DND-41 (cell line): ENCODE measurements at regions not wholly inside any gene's neighbourhood (a gene's known extent, or its start where the extent isn't known, plus 50 kb on each side); places are given as distances from the start of the nearest gene placed in this dataset.
A peak's percentile ranks its signal among the peaks of the same experiment; 100 is the strongest.

Experiments used
- ATAC-seq: fragments of 200-7000 bp; cut with Tn5 transposase; 3 replicates; pipeline ENCODE4 v1.9.1; 2021; ENCODE audit warnings: low read depth; ENCODE audit not compliant: insufficient read depth
- DNase-seq: peaks from one replicate; pipeline ENCODE4 v3.0.0-alpha.2; 2020
- H2AFZ ChIP-seq: 2 replicates; pipeline ENCODE4 v1.6.0; 2012; ENCODE audit warnings: low read depth, low read length
- H3K27ac ChIP-seq: 2 replicates; pipeline ENCODE4 v1.5.1; 2012; ENCODE audit warnings: low read length, inconsistent platforms
- H3K27me3 ChIP-seq: fragments of 200-600 bp; sonication (generic); 2 replicates; pipeline ENCODE4 v1.6.0; 2012; ENCODE audit warnings: low read length, mild to moderate bottlenecking, inconsistent platforms; ENCODE audit not compliant: insufficient read depth, poor library complexity
- H3K36me3 ChIP-seq: 2 replicates; pipeline ENCODE4 v1.5.1; 2012; ENCODE audit warnings: low read length, inconsistent platforms; ENCODE audit not compliant: insufficient read depth
- H3K4me1 ChIP-seq: 2 replicates; pipeline ENCODE4 v1.5.1; 2012; ENCODE audit warnings: mild to moderate bottlenecking, low read length; ENCODE audit not compliant: insufficient read depth
- H3K4me2 ChIP-seq: 2 replicates; pipeline ENCODE4 v1.6.0; 2012; ENCODE audit warnings: mild to moderate bottlenecking, moderate library complexity, low read length, inconsistent platforms; ENCODE audit not compliant: insufficient read depth
- H3K4me3 ChIP-seq, 2 experiments: fragments of 200-600 bp in 1 of 2; shearing (Covaris generic) in 1 of 2; 2 replicates each; pipeline ENCODE4 v1.5.1; 2012 to 2016; ENCODE audit warnings: inconsistent platforms in 2 of 2, low read length in 2 of 2, mild to moderate bottlenecking in 2 of 2, low read depth in 1 of 2, moderate library complexity in 1 of 2
- H3K79me2 ChIP-seq: 2 replicates; pipeline ENCODE4 v1.6.0; 2012; ENCODE audit warnings: low read length, inconsistent platforms; ENCODE audit not compliant: insufficient read depth
- H3K9ac ChIP-seq: 2 replicates; pipeline ENCODE4 v1.6.0; 2012; ENCODE audit warnings: low read depth, mild to moderate bottlenecking, inconsistent platforms, low read length, moderate library complexity
- H3K9me3 ChIP-seq: 2 replicates; pipeline ENCODE4 v1.5.1; 2012; ENCODE audit warnings: low read length, moderate library complexity, mild to moderate bottlenecking, inconsistent platforms; ENCODE audit not compliant: insufficient read depth, severe bottlenecking
- H4K20me1 ChIP-seq: 2 replicates; pipeline ENCODE4 v1.6.0; 2012; ENCODE audit warnings: low read length; ENCODE audit not compliant: insufficient read depth
- CTCF ChIP-seq: IDR thresholded peaks from 2 replicates; pipeline ENCODE4 v1.5.1; 2012; ENCODE audit warnings: borderline replicate concordance, low read length, moderate library complexity, mild to moderate bottlenecking; ENCODE audit not compliant: poor library complexity, severe bottlenecking; ENCODE audit errors: extremely low read depth
- EZH2 ChIP-seq: IDR thresholded peaks from 3 replicates; pipeline ENCODE4 v1.6.1; 2012; ENCODE audit warnings: borderline replicate concordance, low read depth, mild to moderate bottlenecking, moderate library complexity, low read length, inconsistent platforms; ENCODE audit not compliant: severe bottlenecking

- no peak overlapping the region for H3K4me3 ChIP-seq
- peaks cover 44% of the 10 kb centered on the region for H3K4me1 ChIP-seq
- H4K20me1 ChIP-seq: no peaks in the 10 kb centered on the region
- H3K27ac ChIP-seq: peak overlapping the region; percentile 74
- TF ChIP-seq CTCF (no peak), EZH2 (no peak)
- ATAC-seq (no peak), DNase-seq (peak; percentile 8)
- H3K9ac ChIP-seq: peak overlapping the region; percentile 0; the same call in 1 of the 2 replicates
- no peak overlapping the region for H2AFZ ChIP-seq
- H3K79me2 ChIP-seq: no peaks in the 10 kb centered on the region
- peak overlapping the region; percentile 34 for H3K4me2 ChIP-seq
- H3K36me3 ChIP-seq: no peaks in the 10 kb centered on the region
- no peaks in the 10 kb centered on the region for H3K9me3 ChIP-seq
- no peaks in the 10 kb centered on the region for H3K27me3 ChIP-seq
Observed at GRCh38 chr2:8550937-8551621, 130.8 kb upstream of the ID2 start.

GRCh38 chr2:8551622-8552074 is 130.2 kb upstream of the ID2 start:
- Histone ChIP-seq H4K20me1 (no peaks in the 10 kb centered on the region), H3K79me2 (no peaks in the 10 kb centered on the region), H3K4me1 (peaks cover 38% of the 10 kb centered on the region), H3K36me3 (no peaks in the 10 kb centered on the region), H3K9me3 (no peaks in the 10 kb centered on the region), H2AFZ (0 out of 2 replicates have a peak overlapping the region, but pooled peaks have one; percentile 0), H3K27ac (peak overlapping the region; percentile 74), H3K4me3 (no peak overlapping the region), H3K4me2 (peak overlapping the region; percentile 34), H3K27me3 (no peaks in the 10 kb centered on the region), H3K9ac (peak overlapping the region; percentile 0; the same call in 1 of the 2 replicates)
- ATAC-seq (peak; percentile 94), DNase-seq (peak; percentile 84)
- TF ChIP-seq EZH2 (no peak), CTCF (no peak)

DNA sequence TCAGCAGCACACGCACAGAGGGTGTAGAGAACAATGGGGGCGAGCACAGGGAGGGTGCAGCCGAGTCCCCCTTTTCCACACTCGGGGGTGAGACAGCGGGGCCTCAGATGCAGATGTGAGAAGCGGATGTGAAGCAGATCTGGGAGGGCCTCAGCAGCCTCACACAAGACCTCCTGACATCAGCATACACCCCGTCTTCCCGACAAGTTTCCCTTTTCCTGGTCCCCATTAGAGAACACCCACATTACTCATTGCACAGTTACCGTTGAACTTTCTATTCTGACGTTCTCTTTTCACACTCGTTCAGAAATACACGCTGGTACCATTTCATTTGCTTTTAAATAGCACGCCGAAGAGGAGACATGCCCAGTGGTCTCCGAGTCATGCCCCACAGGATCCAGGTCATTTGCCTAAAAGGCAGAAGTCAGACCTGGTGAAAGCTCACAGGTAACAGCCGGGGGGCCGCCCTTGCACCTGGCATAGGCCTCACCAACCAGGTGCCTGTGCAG is 129.5 kb upstream of the ID2 start:
- Histone ChIP-seq H3K4me2 (peak overlapping the region; percentile 13; the same call in 1 of the 2 replicates), H3K27ac (peak overlapping the region; percentile 74), H3K9me3 (no peaks in the 10 kb centered on the region), H3K79me2 (no peaks in the 10 kb centered on the region), H3K4me1 (peaks cover 31% of the 10 kb centered on the region), H3K4me3 (no peak overlapping the region), H4K20me1 (no peaks in the 10 kb centered on the region), H3K9ac (peak overlapping the region; percentile 30), H2AFZ (0 out of 2 replicates have a peak overlapping the region, but pooled peaks have one; percentile 0), H3K36me3 (no peaks in the 10 kb centered on the region), H3K27me3 (no peaks in the 10 kb centered on the region)
- TF ChIP-seq CTCF: no peak
- no peak for TF ChIP-seq EZH2
- peak; percentile 19; the same call in 1 of the 3 replicates for ATAC-seq
- peak; percentile 11 for DNase-seq
